K562 (cell line): ENCODE measurements at regions not wholly inside any gene's neighbourhood (a gene's known extent, or its start where the extent isn't known, plus 50 kb on each side); places are given as distances from the start of the nearest gene placed in this dataset.
A peak's percentile ranks its signal among the peaks of the same experiment; 100 is the strongest.

Source experiments
- ATAC-seq: fragments of 200-7000 bp; cut with Tn5 transposase; 3 replicates; pipeline ENCODE4 v1.9.1; 2020; ENCODE audit warnings: moderate library complexity
- BruUV-seq: library from RNA; stranded (reverse); fragments of 400-500 nt; replicated peaks from 2 replicates; lab custom pipeline; 2021; lab: Mats Ljungman, UMichigan
- CTCF ChIA-PET: fragments of 300-600 bp; formaldehyde crosslinking; extraction: SDS; loops from one replicate; lab custom pipeline; 2021; ENCODE audit warnings: low intra/inter-chr PET ratio; lab: Yijun Ruan, JAX
- POLR2A ChIA-PET: fragments of 300-600, 350-650 bp; sonication (Branson Sonifier 250); formaldehyde crosslinking; extraction: SDS; loops from one replicate; lab custom pipeline; 2021; ENCODE audit warnings: antibody characterized with exemption, inconsistent platforms; lab: Yijun Ruan, JAX
- DNase-seq, 4 experiments: peaks; one replicate each; pipeline versions ENCODE4 v3.0.0 to v3.0.0-alpha.2; 2011 to 2018; ENCODE audit warnings: low spot score in 3 of 4, mixed read lengths in 3 of 4; ENCODE audit errors: extremely low read depth in 1 of 4
- FAIRE-seq: peaks from 2 replicates; lab custom pipeline; 2011; peaks lifted over from hg19 to GRCh38; lab: Jason Lieb, UNC
- H2AFZ ChIP-seq: 2 replicates; pipeline ENCODE4 v1.6.0; 2011; ENCODE audit warnings: low read depth, low read length, control low read depth, inconsistent platforms
- H3K27ac ChIP-seq: fragments of 200-600 bp; 3 replicates; pipeline ENCODE4 v1.8.0; 2011; ENCODE audit warnings: low read depth, mild to moderate bottlenecking, control low read depth, inconsistent platforms, low read length, moderate library complexity, mixed read lengths; ENCODE audit errors: extremely low read depth
- H3K27me3 ChIP-seq, 2 experiments: fragments of 300-600 bp in 1 of 2; 2 replicates in 1 of 2; 3 replicates in 1 of 2; pipeline versions ENCODE4 v1.6.0 to v1.8.0; 2011; ENCODE audit warnings: inconsistent platforms in 2 of 2, low read length in 2 of 2, mild to moderate bottlenecking in 1 of 2, mixed read lengths in 1 of 2, moderate library complexity in 1 of 2; ENCODE audit not compliant: control insufficient read depth in 2 of 2, insufficient read depth in 2 of 2
- H3K36me3 ChIP-seq: fragments of 300-600 bp; 3 replicates; pipeline ENCODE4 v1.8.0; 2011; ENCODE audit warnings: mild to moderate bottlenecking, low read length, inconsistent platforms; ENCODE audit not compliant: control insufficient read depth, insufficient read depth
- H3K4me1 ChIP-seq, 2 experiments: fragments of 200-600 bp in 1 of 2; replicated peaks in 1 of 2; 2 replicates in 1 of 2; 3 replicates in 1 of 2; pipeline versions ENCODE4 v1.5.1 to v1.8.0; 2011; ENCODE audit warnings: inconsistent platforms in 2 of 2, low read length in 2 of 2, mild to moderate bottlenecking in 1 of 2, mixed read lengths in 1 of 2, moderate library complexity in 1 of 2; ENCODE audit not compliant: control insufficient read depth in 2 of 2, insufficient read depth in 2 of 2
- H3K4me2 ChIP-seq: 2 replicates; pipeline ENCODE4 v1.6.1; 2011; ENCODE audit warnings: low read length, control low read depth, inconsistent platforms, mixed read lengths; ENCODE audit not compliant: insufficient read depth
- H3K4me3 ChIP-seq: fragments of 200-600 bp; sonication (generic), shearing (Covaris generic); 2 replicates; pipeline ENCODE4 v1.5.1; 2016; ENCODE audit warnings: control low read depth, inconsistent platforms
- H3K79me2 ChIP-seq: fragments of 200-600 bp; 3 replicates; pipeline ENCODE4 v1.8.0; 2011; ENCODE audit warnings: low read length, inconsistent platforms; ENCODE audit not compliant: control insufficient read depth, insufficient read depth
- H3K9ac ChIP-seq, 2 experiments: 2 replicates each; pipeline versions ENCODE4 v1.6.0 to v1.6.1; 2011; ENCODE audit warnings: low read depth in 2 of 2, low read length in 2 of 2, control low read depth in 1 of 2, inconsistent platforms in 1 of 2, mild to moderate bottlenecking in 1 of 2, mixed read lengths in 1 of 2; ENCODE audit not compliant: insufficient read depth in 1 of 2
- H3K9me1 ChIP-seq: one replicate; pipeline ENCODE4 v1.6.0; 2011; ENCODE audit warnings: inconsistent platforms, mild to moderate bottlenecking, low read length, moderate library complexity; ENCODE audit not compliant: control insufficient read depth, insufficient read depth
- H3K9me3 ChIP-seq: replicated peaks from 2 replicates; pipeline ENCODE4 v1.5.1; 2011; ENCODE audit warnings: low read depth, low read length, inconsistent platforms; ENCODE audit not compliant: control insufficient read depth, insufficient read depth
- H4K20me1 ChIP-seq: replicated peaks from 2 replicates; pipeline ENCODE4 v1.6.1; 2011; ENCODE audit warnings: low read length, inconsistent platforms, mixed read lengths; ENCODE audit not compliant: control insufficient read depth, insufficient read depth
- BRF1 ChIP-seq: IDR thresholded peaks from 3 replicates; pipeline ENCODE4 v1.6.1; 2011; ENCODE audit warnings: borderline replicate concordance, mild to moderate bottlenecking; ENCODE audit not compliant: insufficient read length; ENCODE audit errors: extremely low read depth
- CBX8 ChIP-seq: fragments of 200-600 bp; sonication (generic); IDR thresholded peaks from 2 replicates; pipeline ENCODE4 v1.6.1; 2012; ENCODE audit warnings: borderline replicate concordance, mixed run types, low read depth, mild to moderate bottlenecking, moderate library complexity, mixed read lengths, low read length, control low read depth, inconsistent platforms; ENCODE audit not compliant: poor library complexity, severe bottlenecking; ENCODE audit errors: extremely low read depth
- ELF1 ChIP-seq: fragments of 200-800 bp; sonication (Bioruptor generic); IDR thresholded peaks from 2 replicates; pipeline ENCODE4 v1.6.1; 2016; ENCODE audit warnings: missing genetic modification characterization, missing compliant biosample characterization
- GTF2F1 ChIP-seq: IDR thresholded peaks from 2 replicates; pipeline ENCODE4 v1.6.1; 2011; ENCODE audit warnings: low read depth, low read length, improper control_type of control experiment
- KAT7 ChIP-seq: sonication (generic); formaldehyde crosslinking; IDR thresholded peaks from 2 replicates; pipeline ENCODE4 v1.8.0; 2022; ENCODE audit warnings: missing genetic modification reagents, mild to moderate bottlenecking, borderline replicate concordance
- L3MBTL2 ChIP-seq: fragments of 450-650 bp; IDR thresholded peaks from 2 replicates; pipeline ENCODE4 v1.6.1; 2016; ENCODE audit warnings: mild to moderate bottlenecking, moderate library complexity
- RAD21 ChIP-seq, 2 experiments: fragments of 250-450 bp in 1 of 2; fragments of 450-650 bp in 1 of 2; sonication (Bioruptor Pico) in 1 of 2; formaldehyde crosslinking in 1 of 2; IDR thresholded peaks in 1 of 2; conservative IDR thresholded peaks in 1 of 2; 2 replicates each; pipeline versions ENCODE4 v1.4.0 to v1.8.0; 2020 to 2022; ENCODE audit warnings: mild to moderate bottlenecking in 2 of 2, moderate library complexity in 1 of 2
- RBM22 ChIP-seq: fragments of 200-400 bp; formaldehyde crosslinking; IDR thresholded peaks from 2 replicates; pipeline ENCODE4 v1.6.1; 2018; ENCODE audit warnings: low read length, low read depth; ENCODE audit not compliant: poor library complexity, severe bottlenecking
- ZNF696 ChIP-seq: fragments of 250-450 bp; sonication (Bioruptor Pico); conservative IDR thresholded peaks from 2 replicates; pipeline ENCODE4 v1.4.0; 2020; ENCODE audit warnings: mild to moderate bottlenecking, moderate library complexity
- ZNF766 ChIP-seq: fragments of 200-800 bp; sonication (Bioruptor generic); conservative IDR thresholded peaks from 2 replicates; pipeline ENCODE4 v1.6.1; 2016; ENCODE audit warnings: missing genetic modification characterization, missing compliant biosample characterization
- WGBS: fragments of 100-300 bp; shearing (Covaris generic); methylation state at CpG from one replicate; pipeline ENCODE4 v1.1.6; 2016; ENCODE audit warnings: low coverage, mixed read lengths; ENCODE audit not compliant: insufficient coverage; ENCODE audit errors: missing lambda C conversion rate; 5-methylcytosine and 5-hydroxymethylcytosine counted together
- in situ Hi-C: fragments of 300-500 bp; cut with MboI; formaldehyde crosslinking; loops from 4 replicates; pipeline ENCODE4 v1.15.0; 2018; ENCODE audit warnings: inconsistent platforms, mixed read lengths
- intact Hi-C: fragments of 100-400 bp; cut with micrococcal nuclease; formaldehyde crosslinking; loops from 2 replicates; pipeline ENCODE4 v1.14.2; 2022
- TF ChIP-seq, protein P1 (sequence below): sonication (generic); formaldehyde crosslinking; IDR thresholded peaks from 2 replicates; pipeline ENCODE4 v1.8.1; 2023; ENCODE audit warnings: mild to moderate bottlenecking, missing genetic modification reagents, moderate library complexity
- TF ChIP-seq, protein P2 (sequence below), 3 experiments: IDR thresholded peaks in 2 of 3; conservative IDR thresholded peaks in 1 of 3; 2 replicates each; pipeline ENCODE4 v1.5.1; 2011 to 2012; ENCODE audit warnings: low read length in 3 of 3, mild to moderate bottlenecking in 3 of 3, control low read depth in 2 of 3, improper control_type of control experiment in 1 of 3, inconsistent platforms in 1 of 3, low read depth in 1 of 3, mixed read lengths in 1 of 3, moderate library complexity in 1 of 3; ENCODE audit not compliant: insufficient read depth in 2 of 3
- TF ChIP-seq, protein P3 (sequence below): fragments of 450-650 bp; conservative IDR thresholded peaks from 2 replicates; pipeline ENCODE4 v1.6.1; 2016; ENCODE audit warnings: missing genetic modification characterization, low read depth, mild to moderate bottlenecking, control low read depth, missing compliant biosample characterization

DNA sequence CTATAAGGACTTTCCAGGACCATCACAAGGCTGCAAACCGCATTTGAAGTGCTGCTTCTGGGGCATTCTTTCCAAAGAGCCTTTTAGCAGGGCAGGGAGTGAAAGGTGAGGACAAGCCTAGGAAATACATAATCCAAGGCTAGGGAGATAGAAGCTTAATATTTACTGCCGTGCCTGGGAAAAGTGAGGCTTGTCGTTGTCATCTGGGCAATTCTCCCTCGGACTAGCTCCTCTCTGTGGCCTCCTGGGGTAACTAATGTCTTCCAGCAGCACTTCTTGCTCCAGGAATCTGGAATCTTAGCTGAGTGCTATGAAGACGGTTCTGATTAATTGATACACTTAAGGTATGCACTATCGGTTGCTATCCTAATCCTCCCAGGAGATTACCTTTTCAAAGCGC lies 69.3 kb upstream of the ATL2 start:
- no peak overlapping the region for H3K9ac ChIP-seq
- H3K4me3 ChIP-seq = no peak overlapping the region
- in situ Hi-C loops (no loop called here), intact Hi-C loops (loop anchor here (5.0 kb wide), 2 partner anchors 69 to 129 kb away; partner anchors contain the start of gene ATL2)
- ChIA-PET POLR2A (interaction anchor here (0.6 to 1.6 kb wide), 6 partner anchors 10 to 156 kb away, joined by 3 to 5 read pairs (median 4); no protein-coding TSS in a partner anchor), CTCF (no interaction called here)
- H3K4me1 ChIP-seq = peaks cover 0 to 8% of the 10 kb centered on the region in 2 experiments; a peak in 2 of 5 replicates
- no peak for TF ChIP-seq RBM22
- TF ChIP-seq GTF2F1 = no peak
- TF ChIP-seq KAT7 (CRISPR knock-in tag) = no peak
- TF ChIP-seq, protein P1, sequence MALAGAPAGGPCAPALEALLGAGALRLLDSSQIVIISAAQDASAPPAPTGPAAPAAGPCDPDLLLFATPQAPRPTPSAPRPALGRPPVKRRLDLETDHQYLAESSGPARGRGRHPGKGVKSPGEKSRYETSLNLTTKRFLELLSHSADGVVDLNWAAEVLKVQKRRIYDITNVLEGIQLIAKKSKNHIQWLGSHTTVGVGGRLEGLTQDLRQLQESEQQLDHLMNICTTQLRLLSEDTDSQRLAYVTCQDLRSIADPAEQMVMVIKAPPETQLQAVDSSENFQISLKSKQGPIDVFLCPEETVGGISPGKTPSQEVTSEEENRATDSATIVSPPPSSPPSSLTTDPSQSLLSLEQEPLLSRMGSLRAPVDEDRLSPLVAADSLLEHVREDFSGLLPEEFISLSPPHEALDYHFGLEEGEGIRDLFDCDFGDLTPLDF (CRISPR knock-in tag) = no peak
- TF ChIP-seq L3MBTL2 = no peak
- TF ChIP-seq ZNF766 = no peak
- TF ChIP-seq, protein P2, sequence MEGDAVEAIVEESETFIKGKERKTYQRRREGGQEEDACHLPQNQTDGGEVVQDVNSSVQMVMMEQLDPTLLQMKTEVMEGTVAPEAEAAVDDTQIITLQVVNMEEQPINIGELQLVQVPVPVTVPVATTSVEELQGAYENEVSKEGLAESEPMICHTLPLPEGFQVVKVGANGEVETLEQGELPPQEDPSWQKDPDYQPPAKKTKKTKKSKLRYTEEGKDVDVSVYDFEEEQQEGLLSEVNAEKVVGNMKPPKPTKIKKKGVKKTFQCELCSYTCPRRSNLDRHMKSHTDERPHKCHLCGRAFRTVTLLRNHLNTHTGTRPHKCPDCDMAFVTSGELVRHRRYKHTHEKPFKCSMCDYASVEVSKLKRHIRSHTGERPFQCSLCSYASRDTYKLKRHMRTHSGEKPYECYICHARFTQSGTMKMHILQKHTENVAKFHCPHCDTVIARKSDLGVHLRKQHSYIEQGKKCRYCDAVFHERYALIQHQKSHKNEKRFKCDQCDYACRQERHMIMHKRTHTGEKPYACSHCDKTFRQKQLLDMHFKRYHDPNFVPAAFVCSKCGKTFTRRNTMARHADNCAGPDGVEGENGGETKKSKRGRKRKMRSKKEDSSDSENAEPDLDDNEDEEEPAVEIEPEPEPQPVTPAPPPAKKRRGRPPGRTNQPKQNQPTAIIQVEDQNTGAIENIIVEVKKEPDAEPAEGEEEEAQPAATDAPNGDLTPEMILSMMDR (IDR thresholded peaks at IDR 0.05 in 2 of 3, conservative IDR thresholded peaks at IDR 0.05 in 1 of 3; ENCODE audit: insufficient read depth in 2 of 3, low read depth in 1 of 3, low read length in 3 of 3) = peak in 2 of 3 experiments; percentile 31 to 39; a peak in 2 of 6 replicates
- no peak for TF ChIP-seq ELF1 (tag)
- TF ChIP-seq BRF1 = no peak
- TF ChIP-seq ZNF696 (CRISPR knock-in tag) = no peak
- TF ChIP-seq, protein P3, sequence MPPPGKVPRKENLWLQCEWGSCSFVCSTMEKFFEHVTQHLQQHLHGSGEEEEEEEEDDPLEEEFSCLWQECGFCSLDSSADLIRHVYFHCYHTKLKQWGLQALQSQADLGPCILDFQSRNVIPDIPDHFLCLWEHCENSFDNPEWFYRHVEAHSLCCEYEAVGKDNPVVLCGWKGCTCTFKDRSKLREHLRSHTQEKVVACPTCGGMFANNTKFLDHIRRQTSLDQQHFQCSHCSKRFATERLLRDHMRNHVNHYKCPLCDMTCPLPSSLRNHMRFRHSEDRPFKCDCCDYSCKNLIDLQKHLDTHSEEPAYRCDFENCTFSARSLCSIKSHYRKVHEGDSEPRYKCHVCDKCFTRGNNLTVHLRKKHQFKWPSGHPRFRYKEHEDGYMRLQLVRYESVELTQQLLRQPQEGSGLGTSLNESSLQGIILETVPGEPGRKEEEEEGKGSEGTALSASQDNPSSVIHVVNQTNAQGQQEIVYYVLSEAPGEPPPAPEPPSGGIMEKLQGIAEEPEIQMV (tag) = no peak
- TF ChIP-seq CBX8 = peak; percentile 44
- peak in 1 of 2 experiments; percentile 41 for TF ChIP-seq RAD21 (CRISPR knock-in tag; conservative IDR thresholded peaks at IDR 0.05 in 1 of 2, IDR thresholded peaks at IDR 0.05 in 1 of 2)
- no peaks in the 10 kb centered on the region for H3K36me3 ChIP-seq
- H3K27me3 ChIP-seq = peaks cover 7 to 17% of the 10 kb centered on the region in 2 experiments; a peak in 4 of 5 replicates
- H3K79me2 ChIP-seq = no peaks in the 10 kb centered on the region
- H3K4me2 ChIP-seq = peak overlapping the region; percentile 11; the same call in 1 of the 2 replicates
- no peaks in the 10 kb centered on the region for H3K9me3 ChIP-seq
- no TSS peak for BruUV-seq
- WGBS = 7% methylated on average over 7 of the region's 7 CpGs
- no peaks in the 10 kb centered on the region for H3K9me1 ChIP-seq
- DNase-seq (peak in 1 of 4 experiments; percentile 19), ATAC-seq (peak; percentile 52), FAIRE-seq (no peak)
- 0 out of 2 replicates have a peak overlapping the region, but pooled peaks have one; percentile 37 for H2AFZ ChIP-seq
- no peaks in the 10 kb centered on the region; the same call in 1 of the 2 replicates for H4K20me1 ChIP-seq
- no peak overlapping the region for H3K27ac ChIP-seq
